ENCODE measurements at regions not wholly inside any gene's neighbourhood (a gene's known extent, or its start where the extent isn't known, plus 50 kb on each side); places are given as distances from the start of the nearest gene placed in this dataset.

- no peaks in the 10 kb centered on the region for H3K36me3 Mint-ChIP-seq (ENCODE audit: low read depth, unreplicated experiment)
- no peak for FAIRE-seq
These were observed 282.1 kb upstream of the TCF21 start for GRCh38 chr6:133606852-133607251.

GRCh38 chr6:133608620-133609019, 280.3 kb upstream of the TCF21 start:
- Mint-ChIP-seq H3K27ac (ENCODE audit: unreplicated experiment) (no peak overlapping the region), H3K36me3 (ENCODE audit: low read depth, unreplicated experiment) (no peaks in the 10 kb centered on the region), H3K4me1 (ENCODE audit: low read depth, unreplicated experiment) (no peaks in the 10 kb centered on the region), H3K4me3 (ENCODE audit: unreplicated experiment) (no peak overlapping the region), H3K9me3 (ENCODE audit: unreplicated experiment) (no peaks in the 10 kb centered on the region), H3K27me3 (ENCODE audit: low read depth, unreplicated experiment) (peaks cover 3% of the 10 kb centered on the region)
- Histone ChIP-seq H3K4me3 (ENCODE audit: insufficient read depth, low read depth, low read length) (no peak overlapping the region), H3K9me3 (ENCODE audit: insufficient read depth, low read depth, low read length) (no peaks in the 10 kb centered on the region), H3K4me1 (ENCODE audit: insufficient read depth, low read length) (peaks cover 14% of the 10 kb centered on the region), H3K9ac (ENCODE audit: low read length) (no peak overlapping the region), H4K20me1 (ENCODE audit: insufficient read depth, low read length) (no peaks in the 10 kb centered on the region), H3K4me2 (ENCODE audit: low read length) (no peak overlapping the region), H3K79me2 (ENCODE audit: insufficient read depth, low read length) (no peaks in the 10 kb centered on the region), H3K27ac (ENCODE audit: low read depth, low read length) (peak overlapping the region; percentile 94), H3K36me3 (ENCODE audit: insufficient read depth, low read length) (no peaks in the 10 kb centered on the region), H2AFZ (ENCODE audit: low read depth, low read length) (peak overlapping the region; percentile 15), H3K27me3 (ENCODE audit: insufficient read depth, low read length) (no peaks in the 10 kb centered on the region)
- FAIRE-seq (no peak), DNase-seq (ENCODE audit: low read depth) (no peak)
- no peak for TF ChIP-seq CTCF (IDR thresholded peaks at IDR 0.05; ENCODE audit: insufficient read depth, low read depth, low read length)
- no peak for TF ChIP-seq EZH2 (IDR thresholded peaks at IDR 0.05; ENCODE audit: insufficient read depth, low read length)

More at GRCh38 chr6:133606852-133607251, 282.1 kb upstream of the TCF21 start:
- no peaks in the 10 kb centered on the region for H3K4me1 Mint-ChIP-seq (ENCODE audit: low read depth, unreplicated experiment)
- DNase-seq (ENCODE audit: low read depth) = no peak
- H3K4me3 Mint-ChIP-seq (ENCODE audit: unreplicated experiment) = no peak overlapping the region
- Histone ChIP-seq H3K9me3 (ENCODE audit: insufficient read depth, low read depth, low read length) (no peaks in the 10 kb centered on the region), H3K4me1 (ENCODE audit: insufficient read depth, low read length) (peaks cover 14% of the 10 kb centered on the region), H4K20me1 (ENCODE audit: insufficient read depth, low read length) (no peaks in the 10 kb centered on the region), H3K9ac (ENCODE audit: low read length) (no peak overlapping the region), H3K4me2 (ENCODE audit: low read length) (no peak overlapping the region), H3K27me3 (ENCODE audit: insufficient read depth, low read length) (no peaks in the 10 kb centered on the region), H3K4me3 (ENCODE audit: insufficient read depth, low read depth, low read length) (no peak overlapping the region), H3K79me2 (ENCODE audit: insufficient read depth, low read length) (no peaks in the 10 kb centered on the region), H3K36me3 (ENCODE audit: insufficient read depth, low read length) (no peaks in the 10 kb centered on the region), H2AFZ (ENCODE audit: low read depth, low read length) (no peak overlapping the region), H3K27ac (ENCODE audit: low read depth, low read length) (no peak overlapping the region)
- H3K27ac Mint-ChIP-seq (ENCODE audit: unreplicated experiment) = no peak overlapping the region
- H3K27me3 Mint-ChIP-seq (ENCODE audit: low read depth, unreplicated experiment) = no peaks in the 10 kb centered on the region
- no peak for TF ChIP-seq CTCF (IDR thresholded peaks at IDR 0.05; ENCODE audit: insufficient read depth, low read depth, low read length)
- TF ChIP-seq EZH2 (IDR thresholded peaks at IDR 0.05; ENCODE audit: insufficient read depth, low read length) = no peak
- no peaks in the 10 kb centered on the region for H3K9me3 Mint-ChIP-seq (ENCODE audit: unreplicated experiment)

GRCh38 chr6:133609415-133610226, 279.3 kb upstream of the TCF21 start:
- H4K20me1 ChIP-seq (ENCODE audit: insufficient read depth, low read length) = no peaks in the 10 kb centered on the region
- Mint-ChIP-seq H3K9me3 (ENCODE audit: unreplicated experiment) (no peaks in the 10 kb centered on the region), H3K4me3 (ENCODE audit: unreplicated experiment) (no peak overlapping the region), H3K27me3 (ENCODE audit: low read depth, unreplicated experiment) (peaks cover 3% of the 10 kb centered on the region), H3K27ac (ENCODE audit: unreplicated experiment) (no peak overlapping the region), H3K4me1 (ENCODE audit: low read depth, unreplicated experiment) (no peaks in the 10 kb centered on the region), H3K36me3 (ENCODE audit: low read depth, unreplicated experiment) (no peaks in the 10 kb centered on the region)
- H3K79me2 ChIP-seq (ENCODE audit: insufficient read depth, low read length) = no peaks in the 10 kb centered on the region
- H3K36me3 ChIP-seq (ENCODE audit: insufficient read depth, low read length) = no peaks in the 10 kb centered on the region
- peak overlapping the region; percentile 75 for H3K9ac ChIP-seq (ENCODE audit: low read length)
- FAIRE-seq = peak; percentile 99
- H2AFZ ChIP-seq (ENCODE audit: low read depth, low read length) = no peak overlapping the region
- DNase-seq (ENCODE audit: low read depth) = peak; percentile 99
- H3K4me2 ChIP-seq (ENCODE audit: low read length) = peak overlapping the region; percentile 61
- no peaks in the 10 kb centered on the region for H3K27me3 ChIP-seq (ENCODE audit: insufficient read depth, low read length)
- H3K4me3 ChIP-seq (ENCODE audit: insufficient read depth, low read depth, low read length) = no peak overlapping the region
- no peaks in the 10 kb centered on the region for H3K9me3 ChIP-seq (ENCODE audit: insufficient read depth, low read depth, low read length)
- H3K4me1 ChIP-seq (ENCODE audit: insufficient read depth, low read length) = peaks cover 14% of the 10 kb centered on the region
- no peak for TF ChIP-seq CTCF (IDR thresholded peaks at IDR 0.05; ENCODE audit: insufficient read depth, low read depth, low read length)
- TF ChIP-seq EZH2 (IDR thresholded peaks at IDR 0.05; ENCODE audit: insufficient read depth, low read length) = no peak
- peak overlapping the region; percentile 94 for H3K27ac ChIP-seq (ENCODE audit: low read depth, low read length)
